Parathyroid adenoma (tissue), 2 donors: ENCODE measurements at regions not wholly inside any gene's neighbourhood (a gene's known extent, or its start where the extent isn't known, plus 50 kb on each side); places are given as distances from the start of the nearest gene placed in this dataset.

Source experiments
- H2AFZ ChIP-seq: fragments of 300-600 bp; sonication (generic); one replicate; pipeline ENCODE4 v1.7.0; 2017; ENCODE audit warnings: antibody characterized with exemption, mild to moderate bottlenecking
- H3K27ac ChIP-seq: fragments of 300-600 bp; sonication (generic); one replicate; pipeline ENCODE4 v1.7.0; 2017
- H3K27me3 ChIP-seq: fragments of 300-600 bp; sonication (generic); one replicate; pipeline ENCODE4 v1.7.0; 2017; ENCODE audit warnings: low read length; ENCODE audit not compliant: control insufficient read depth, insufficient read depth
- H3K36me3 ChIP-seq: fragments of 300-600 bp; sonication (generic); one replicate; pipeline ENCODE4 v1.7.0; 2017; ENCODE audit warnings: low read length; ENCODE audit not compliant: control insufficient read depth, insufficient read depth
- H3K4me1 ChIP-seq: fragments of 300-600 bp; sonication (generic); one replicate; pipeline ENCODE4 v1.7.0; 2017; ENCODE audit warnings: control low read depth
- H3K4me2 ChIP-seq: fragments of 300-600 bp; sonication (generic); one replicate; pipeline ENCODE4 v1.7.0; 2017; ENCODE audit warnings: low read length
- H3K4me3 ChIP-seq: fragments of 300-600 bp; sonication (generic); one replicate; pipeline ENCODE4 v1.7.0; 2017; ENCODE audit warnings: low read depth, low read length
- H3K79me2 ChIP-seq: fragments of 300-600 bp; sonication (generic); one replicate; pipeline ENCODE4 v1.7.0; 2017; ENCODE audit warnings: control low read depth
- H3K9ac ChIP-seq: fragments of 300-600 bp; sonication (generic); one replicate; pipeline ENCODE4 v1.7.0; 2017; ENCODE audit warnings: mild to moderate bottlenecking
- H3K9me3 ChIP-seq: fragments of 300-600 bp; sonication (generic); one replicate; pipeline ENCODE4 v1.7.0; 2017; ENCODE audit warnings: low read length; ENCODE audit not compliant: control insufficient read depth
- CTCF ChIP-seq: fragments of 300-600 bp; sonication (generic); IDR thresholded peaks from one replicate; pipeline ENCODE4 v1.7.0; 2017; ENCODE audit warnings: antibody characterized with exemption, mild to moderate bottlenecking
- donor health status: primary hyperparathyroidism.

- Histone ChIP-seq H3K27me3 (no peaks in the 10 kb centered on the region), H3K4me3 (no peak overlapping the region), H3K4me1 (no peaks in the 10 kb centered on the region), H3K36me3 (no peaks in the 10 kb centered on the region), H3K9me3 (no peaks in the 10 kb centered on the region), H3K9ac (no peak overlapping the region), H3K79me2 (no peaks in the 10 kb centered on the region), H2AFZ (no peak overlapping the region), H3K27ac (no peak overlapping the region), H3K4me2 (no peak overlapping the region)
- TF ChIP-seq CTCF = no peak
Observed at GRCh38 chr11:97739932-97740800, 1280.6 kb upstream of the CNTN5 start.

GRCh38 chr11:97740801-97741151 is 1280.0 kb upstream of the CNTN5 start:
- H3K9ac ChIP-seq = no peak overlapping the region
- H2AFZ ChIP-seq = no peak overlapping the region
- H3K4me3 ChIP-seq = no peak overlapping the region
- H3K27me3 ChIP-seq = no peaks in the 10 kb centered on the region
- TF ChIP-seq CTCF = no peak
- H3K4me2 ChIP-seq = no peak overlapping the region
- H3K79me2 ChIP-seq = no peaks in the 10 kb centered on the region
- no peaks in the 10 kb centered on the region for H3K4me1 ChIP-seq
- no peaks in the 10 kb centered on the region for H3K36me3 ChIP-seq
- no peak overlapping the region for H3K27ac ChIP-seq
- H3K9me3 ChIP-seq = no peaks in the 10 kb centered on the region

GRCh38 chr11:97742717-97743116 is 1278.0 kb upstream of the CNTN5 start:
- H3K4me3 ChIP-seq = no peak overlapping the region
- no peaks in the 10 kb centered on the region for H3K27me3 ChIP-seq
- H2AFZ ChIP-seq = no peak overlapping the region
- H3K36me3 ChIP-seq = no peaks in the 10 kb centered on the region
- no peaks in the 10 kb centered on the region for H3K9me3 ChIP-seq
- H3K27ac ChIP-seq = no peak overlapping the region
- H3K4me1 ChIP-seq = no peaks in the 10 kb centered on the region
- no peak overlapping the region for H3K9ac ChIP-seq
- no peaks in the 10 kb centered on the region for H3K79me2 ChIP-seq
- H3K4me2 ChIP-seq = no peak overlapping the region
- TF ChIP-seq CTCF = no peak

- Histone ChIP-seq H3K4me1 (no peaks in the 10 kb centered on the region), H3K4me3 (no peak overlapping the region), H3K4me2 (no peak overlapping the region), H3K27ac (no peak overlapping the region), H3K9ac (no peak overlapping the region), H3K79me2 (no peaks in the 10 kb centered on the region), H3K36me3 (no peaks in the 10 kb centered on the region), H2AFZ (no peak overlapping the region), H3K9me3 (no peaks in the 10 kb centered on the region), H3K27me3 (no peaks in the 10 kb centered on the region)
- TF ChIP-seq CTCF = no peak
Observed at GRCh38 chr11:97743205-97743742, 1277.5 kb upstream of the CNTN5 start.
